ENCODE measurements at regions not wholly inside any gene's neighbourhood (a gene's known extent, or its start where the extent isn't known, plus 50 kb on each side); places are given as distances from the start of the nearest gene placed in this dataset.
"Not testable (repeated sequence)": the region's sequence is repeated elsewhere in the genome, so short reads cannot be mapped to it uniquely, and the experiment has no call there.

- WGBS, 2 donors (ENCODE audit: extremely low coverage in 2 of 2, insufficient read length in 2 of 2, insufficient replicate concordance in 1 of 2): no CpG with 5 or more reads among the region's 4 CpGs
- no peak overlapping the region for H4K91ac ChIP-seq (ENCODE audit: low read depth, low read length, poor library complexity)
Observed at GRCh38 chrX:52265713-52266112, 81.0 kb downstream of the MAGED4 start.

DNA sequence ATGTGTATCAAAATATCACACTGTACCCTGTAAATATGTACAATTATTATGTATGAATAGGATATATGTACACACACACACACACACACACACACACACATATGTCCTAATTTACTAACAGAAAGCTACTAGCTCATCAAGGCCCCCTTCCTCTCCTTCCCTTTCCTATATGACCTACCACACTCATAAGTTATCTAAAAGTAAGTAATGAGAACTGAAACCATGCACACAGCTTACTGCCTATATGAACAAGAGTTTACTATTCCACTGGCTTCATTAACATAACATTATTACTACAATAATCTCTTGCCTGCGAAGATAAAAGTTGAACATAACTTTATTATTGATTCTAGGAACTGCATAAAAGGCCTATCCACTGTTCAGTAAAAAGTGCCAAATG is 83.8 kb downstream of the MAGED4 start:
- not testable (repeated sequence) for H4K8ac ChIP-seq (ENCODE audit: low read depth, low read length); H3K36me3 ChIP-seq (replicated peaks in 1 of 2; ENCODE audit: control insufficient read depth in 2 of 2, insufficient read depth in 2 of 2, low read length in 2 of 2); H3K27me3 ChIP-seq (ENCODE audit: control insufficient read depth in 3 of 3, insufficient read depth in 3 of 3, low read depth in 1 of 3, low read length in 3 of 3); H3K18ac ChIP-seq (ENCODE audit: low read length); H3K79me1 ChIP-seq (ENCODE audit: low read depth, low read length); H3K23ac ChIP-seq (ENCODE audit: low read depth, low read length, poor library complexity); H2AFZ ChIP-seq (ENCODE audit: low read length); H3K9ac ChIP-seq (ENCODE audit: low read depth, low read length, poor library complexity); H3K9me3 ChIP-seq (replicated peaks in 1 of 2; ENCODE audit: control insufficient read depth in 2 of 2, insufficient read depth in 1 of 2, low read depth in 1 of 2, low read length in 2 of 2); H2BK15ac ChIP-seq (ENCODE audit: low read length); H2BK120ac ChIP-seq (ENCODE audit: low read depth, low read length); H3K14ac ChIP-seq (ENCODE audit: low read length); H3K27ac ChIP-seq (replicated peaks; ENCODE audit: low read length); H3K4me1 ChIP-seq (ENCODE audit: control insufficient read depth in 2 of 2, insufficient read depth in 1 of 2, low read depth in 1 of 2, low read length in 2 of 2); H3K4me2 ChIP-seq (ENCODE audit: insufficient read depth, low read length, poor library complexity, severe bottlenecking); H4K91ac ChIP-seq (ENCODE audit: low read depth, low read length, poor library complexity); H3K4ac ChIP-seq (ENCODE audit: low read length); DNase-seq (ENCODE audit: low spot score); H2AK5ac ChIP-seq (ENCODE audit: low read depth, low read length); H3K4me3 ChIP-seq (ENCODE audit: low read length in 2 of 2); H2BK5ac ChIP-seq (ENCODE audit: low read length); H2BK12ac ChIP-seq (ENCODE audit: low read length)
- WGBS, 2 donors (ENCODE audit: extremely low coverage in 2 of 2, insufficient read length in 2 of 2, insufficient replicate concordance in 1 of 2): no CpG with 5 or more reads among the region's 1 CpG

More at GRCh38 chrX:52265713-52266112, 81.0 kb downstream of the MAGED4 start:
- H2AK5ac ChIP-seq (ENCODE audit: low read depth, low read length): no peak overlapping the region
- no peak overlapping the region for H3K9ac ChIP-seq (ENCODE audit: low read depth, low read length, poor library complexity)
- H3K14ac ChIP-seq (ENCODE audit: low read length): no peak overlapping the region
- H3K23ac ChIP-seq (ENCODE audit: low read depth, low read length, poor library complexity): no peak overlapping the region
- DNase-seq (ENCODE audit: low spot score): peak; percentile 27
- H3K4ac ChIP-seq (ENCODE audit: low read length): no peak overlapping the region
- no peak overlapping the region for H3K4me3 ChIP-seq (ENCODE audit: low read length in 2 of 2)
- no peak overlapping the region for H2BK5ac ChIP-seq (ENCODE audit: low read length)
- H3K4me1 ChIP-seq (ENCODE audit: control insufficient read depth in 2 of 2, insufficient read depth in 1 of 2, low read depth in 1 of 2, low read length in 2 of 2): peaks cover 4 to 6% of the 10 kb centered on the region in 2 donors
- no peak overlapping the region for H3K27ac ChIP-seq (replicated peaks; ENCODE audit: low read length)
- no peak overlapping the region for H2BK120ac ChIP-seq (ENCODE audit: low read depth, low read length)
- H2AFZ ChIP-seq (ENCODE audit: low read length): no peak overlapping the region
- no peak overlapping the region for H3K4me2 ChIP-seq (ENCODE audit: insufficient read depth, low read length, poor library complexity, severe bottlenecking)
- no peak overlapping the region for H3K18ac ChIP-seq (ENCODE audit: low read length)
- peaks cover 0 to 3% (median 0%) of the 10 kb centered on the region in 3 experiments for H3K27me3 ChIP-seq (ENCODE audit: control insufficient read depth in 3 of 3, insufficient read depth in 3 of 3, low read depth in 1 of 3, low read length in 3 of 3)
- no peaks in the 10 kb centered on the region for H3K36me3 ChIP-seq (replicated peaks in 1 of 2; ENCODE audit: control insufficient read depth in 2 of 2, insufficient read depth in 2 of 2, low read length in 2 of 2)
- no peaks in the 10 kb centered on the region for H3K9me3 ChIP-seq (replicated peaks in 1 of 2; ENCODE audit: control insufficient read depth in 2 of 2, insufficient read depth in 1 of 2, low read depth in 1 of 2, low read length in 2 of 2)
- no peak overlapping the region for H2BK15ac ChIP-seq (ENCODE audit: low read length)
- no peak overlapping the region for H4K8ac ChIP-seq (ENCODE audit: low read depth, low read length)
- no peaks in the 10 kb centered on the region for H3K79me1 ChIP-seq (ENCODE audit: low read depth, low read length)
- H2BK12ac ChIP-seq (ENCODE audit: low read length): no peak overlapping the region

DNA sequence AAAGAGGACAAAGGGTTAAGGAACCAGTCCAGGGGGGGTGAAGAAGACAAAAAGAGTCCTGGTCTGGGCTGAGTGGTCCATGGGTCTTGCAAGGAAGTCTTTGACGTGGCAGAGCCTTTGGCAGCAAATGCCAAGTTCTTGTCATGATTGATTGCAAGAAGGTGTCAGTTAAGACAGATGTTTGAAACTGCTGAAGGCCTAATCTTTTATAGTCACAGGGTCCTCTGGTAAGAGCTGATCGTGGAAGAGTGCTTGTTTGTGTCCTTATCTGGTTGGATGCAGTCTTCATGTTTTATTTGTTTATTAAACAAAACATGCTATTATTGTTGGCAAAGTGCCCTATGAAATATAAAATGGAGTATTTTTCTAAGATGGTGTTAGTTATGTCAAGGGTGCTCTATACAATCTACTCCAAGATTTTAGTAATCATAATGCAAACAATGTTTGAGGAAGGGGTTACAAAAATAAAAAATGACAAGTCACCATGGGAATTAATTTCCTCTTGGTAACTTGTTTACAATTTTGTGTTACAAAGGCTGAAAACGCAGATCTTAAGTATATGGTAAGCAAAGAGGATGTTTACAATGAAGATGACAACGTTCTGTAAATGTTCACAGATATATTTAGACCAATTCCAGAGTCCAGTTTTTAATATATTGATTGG is 85.9 kb downstream of the MAGED4 start:
- no peak overlapping the region for H4K91ac ChIP-seq (ENCODE audit: low read depth, low read length, poor library complexity)
- H3K4me3 ChIP-seq (ENCODE audit: low read length in 2 of 2): no peak overlapping the region
- no peak overlapping the region for H4K8ac ChIP-seq (ENCODE audit: low read depth, low read length)
- H3K9me3 ChIP-seq (replicated peaks in 1 of 2; ENCODE audit: control insufficient read depth in 2 of 2, insufficient read depth in 1 of 2, low read depth in 1 of 2, low read length in 2 of 2): no peaks in the 10 kb centered on the region
- no peak overlapping the region for H3K4me2 ChIP-seq (ENCODE audit: insufficient read depth, low read length, poor library complexity, severe bottlenecking)
- H3K27ac ChIP-seq (replicated peaks; ENCODE audit: low read length): no peak overlapping the region
- WGBS, 2 donors (ENCODE audit: extremely low coverage in 2 of 2, insufficient read length in 2 of 2, insufficient replicate concordance in 1 of 2): no CpG with 5 or more reads among the region's 4 CpGs
- no peak overlapping the region for H2AK5ac ChIP-seq (ENCODE audit: low read depth, low read length)
- H3K23ac ChIP-seq (ENCODE audit: low read depth, low read length, poor library complexity): no peak overlapping the region
- H3K79me1 ChIP-seq (ENCODE audit: low read depth, low read length): no peaks in the 10 kb centered on the region
- no peak overlapping the region for H2BK15ac ChIP-seq (ENCODE audit: low read length)
- no peak for DNase-seq (ENCODE audit: low spot score)
- no peaks in the 10 kb centered on the region for H3K27me3 ChIP-seq (ENCODE audit: control insufficient read depth in 3 of 3, insufficient read depth in 3 of 3, low read depth in 1 of 3, low read length in 3 of 3)
- no peak overlapping the region for H3K14ac ChIP-seq (ENCODE audit: low read length)
- no peak overlapping the region for H3K9ac ChIP-seq (ENCODE audit: low read depth, low read length, poor library complexity)
- H3K4me1 ChIP-seq (ENCODE audit: control insufficient read depth in 2 of 2, insufficient read depth in 1 of 2, low read depth in 1 of 2, low read length in 2 of 2): peaks cover 3% of the 10 kb centered on the region in 2 donors
- H2BK120ac ChIP-seq (ENCODE audit: low read depth, low read length): no peak overlapping the region
- no peak overlapping the region for H3K18ac ChIP-seq (ENCODE audit: low read length)
- no peaks in the 10 kb centered on the region for H3K36me3 ChIP-seq (replicated peaks in 1 of 2; ENCODE audit: control insufficient read depth in 2 of 2, insufficient read depth in 2 of 2, low read length in 2 of 2)
- H2BK12ac ChIP-seq (ENCODE audit: low read length): no peak overlapping the region
- H3K4ac ChIP-seq (ENCODE audit: low read length): no peak overlapping the region
- H2BK5ac ChIP-seq (ENCODE audit: low read length): no peak overlapping the region
- H2AFZ ChIP-seq (ENCODE audit: low read length): no peak overlapping the region

DNA sequence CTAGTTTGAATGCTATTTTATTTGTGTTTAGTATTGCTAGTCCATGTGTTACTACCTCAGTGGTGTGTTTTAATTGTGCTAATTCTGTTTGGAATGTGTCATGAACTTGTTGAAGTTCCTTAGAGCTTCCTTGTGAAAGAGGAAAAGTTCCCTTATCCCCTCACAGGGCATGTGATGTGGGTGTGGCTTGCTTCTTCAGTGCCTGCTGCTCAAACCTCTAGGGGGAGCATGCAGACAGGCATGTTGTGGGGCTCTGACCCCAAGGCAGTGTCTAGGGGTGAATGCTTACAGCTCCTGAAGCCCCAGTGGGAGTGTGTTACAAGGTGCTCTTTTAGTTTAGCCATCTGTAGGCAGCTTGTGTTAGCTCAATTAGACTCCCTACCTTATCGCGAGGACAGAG is 86.5 kb downstream of the MAGED4 start:
- Histone ChIP-seq H4K8ac (ENCODE audit: low read depth, low read length) (no peak overlapping the region), H3K27ac (replicated peaks; ENCODE audit: low read length) (no peak overlapping the region), H3K18ac (ENCODE audit: low read length) (no peak overlapping the region)

More for the DNA sequence above, 86.5 kb downstream of the MAGED4 start:
- Histone ChIP-seq H2BK12ac (ENCODE audit: low read length) (no peak overlapping the region), H4K91ac (ENCODE audit: low read depth, low read length, poor library complexity) (no peak overlapping the region), H3K4ac (ENCODE audit: low read length) (no peak overlapping the region), H3K79me1 (ENCODE audit: low read depth, low read length) (no peaks in the 10 kb centered on the region), H3K4me3 (ENCODE audit: low read length in 2 of 2) (no peak overlapping the region), H2AK5ac (ENCODE audit: low read depth, low read length) (no peak overlapping the region), H2BK120ac (ENCODE audit: low read depth, low read length) (no peak overlapping the region), H3K27me3 (ENCODE audit: control insufficient read depth in 3 of 3, insufficient read depth in 3 of 3, low read depth in 1 of 3, low read length in 3 of 3) (no peaks in the 10 kb centered on the region), H2BK5ac (ENCODE audit: low read length) (no peak overlapping the region), H3K4me2 (ENCODE audit: insufficient read depth, low read length, poor library complexity, severe bottlenecking) (no peak overlapping the region), H3K23ac (ENCODE audit: low read depth, low read length, poor library complexity) (no peak overlapping the region), H3K14ac (ENCODE audit: low read length) (no peak overlapping the region), H2AFZ (ENCODE audit: low read length) (no peak overlapping the region), H3K4me1 (ENCODE audit: control insufficient read depth in 2 of 2, insufficient read depth in 1 of 2, low read depth in 1 of 2, low read length in 2 of 2) (no peaks in the 10 kb centered on the region), H2BK15ac (ENCODE audit: low read length) (no peak overlapping the region), H3K36me3 (replicated peaks in 1 of 2; ENCODE audit: control insufficient read depth in 2 of 2, insufficient read depth in 2 of 2, low read length in 2 of 2) (no peaks in the 10 kb centered on the region), H3K9ac (ENCODE audit: low read depth, low read length, poor library complexity) (no peak overlapping the region), H3K9me3 (replicated peaks in 1 of 2; ENCODE audit: control insufficient read depth in 2 of 2, insufficient read depth in 1 of 2, low read depth in 1 of 2, low read length in 2 of 2) (no peaks in the 10 kb centered on the region)
- DNase-seq (ENCODE audit: low spot score): no peak
- no CpG with 5 or more reads among the region's 2 CpGs for WGBS, 2 donors (ENCODE audit: extremely low coverage in 2 of 2, insufficient read length in 2 of 2, insufficient replicate concordance in 1 of 2)
